ENCODE measurements at regions not wholly inside any gene's neighbourhood (a gene's known extent, or its start where the extent isn't known, plus 50 kb on each side); places are given as distances from the start of the nearest gene placed in this dataset.

DNA sequence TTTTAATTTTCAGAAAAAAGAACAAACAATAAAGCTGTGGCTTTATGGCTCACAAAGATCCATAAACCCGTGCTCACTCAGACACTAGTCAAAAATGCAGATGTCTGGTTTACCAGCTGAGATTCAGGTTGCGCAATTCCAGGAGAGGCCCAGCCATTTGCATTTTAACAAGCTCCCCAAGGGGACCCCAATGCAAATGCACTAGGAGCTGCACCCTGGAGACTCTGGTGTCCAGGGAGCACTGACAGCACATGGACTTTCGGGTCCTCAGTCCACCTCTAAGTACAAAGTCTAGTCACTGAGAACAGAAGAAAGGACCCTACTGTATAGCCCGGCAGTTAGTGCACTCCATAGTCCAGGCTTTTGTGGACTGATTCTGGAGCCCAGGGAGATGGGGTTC, 326.3 kb downstream of the MAF start:
- ATAC-seq (no peak), DNase-seq (no peak)
- H3K4me3 Mint-ChIP-seq = no peak overlapping the region
- peaks cover 54% of the 10 kb centered on the region for H3K27me3 Mint-ChIP-seq
- peaks cover 61% of the 10 kb centered on the region for H3K4me1 Mint-ChIP-seq
- H3K9me3 Mint-ChIP-seq = no peaks in the 10 kb centered on the region
- H3K36me3 Mint-ChIP-seq (ENCODE audit: low read depth) = no peaks in the 10 kb centered on the region
- H3K27ac Mint-ChIP-seq = no peak overlapping the region

GRCh38 chr16:79272141-79272577, 328.4 kb downstream of the MAF start:
- H3K36me3 Mint-ChIP-seq (ENCODE audit: low read depth) = no peaks in the 10 kb centered on the region
- ATAC-seq (peak; percentile 72), DNase-seq (peak; percentile 72)
- H3K27me3 Mint-ChIP-seq = peaks cover 45% of the 10 kb centered on the region
- no peaks in the 10 kb centered on the region for H3K9me3 Mint-ChIP-seq
- peaks cover 64% of the 10 kb centered on the region for H3K4me1 Mint-ChIP-seq
- peak overlapping the region; percentile 86 for H3K27ac Mint-ChIP-seq
- H3K4me3 Mint-ChIP-seq = peak overlapping the region; percentile 60

- H3K4me3 Mint-ChIP-seq = peak overlapping the region; percentile 60
- H3K4me1 Mint-ChIP-seq = peaks cover 69% of the 10 kb centered on the region
- no peak for ATAC-seq
- no peak for DNase-seq
- peak overlapping the region; percentile 86 for H3K27ac Mint-ChIP-seq
- H3K27me3 Mint-ChIP-seq = peaks cover 43% of the 10 kb centered on the region
- no peaks in the 10 kb centered on the region for H3K36me3 Mint-ChIP-seq (ENCODE audit: low read depth)
- H3K9me3 Mint-ChIP-seq = no peaks in the 10 kb centered on the region
Observed at GRCh38 chr16:79271583-79271982, 329.0 kb downstream of the MAF start.

DNA sequence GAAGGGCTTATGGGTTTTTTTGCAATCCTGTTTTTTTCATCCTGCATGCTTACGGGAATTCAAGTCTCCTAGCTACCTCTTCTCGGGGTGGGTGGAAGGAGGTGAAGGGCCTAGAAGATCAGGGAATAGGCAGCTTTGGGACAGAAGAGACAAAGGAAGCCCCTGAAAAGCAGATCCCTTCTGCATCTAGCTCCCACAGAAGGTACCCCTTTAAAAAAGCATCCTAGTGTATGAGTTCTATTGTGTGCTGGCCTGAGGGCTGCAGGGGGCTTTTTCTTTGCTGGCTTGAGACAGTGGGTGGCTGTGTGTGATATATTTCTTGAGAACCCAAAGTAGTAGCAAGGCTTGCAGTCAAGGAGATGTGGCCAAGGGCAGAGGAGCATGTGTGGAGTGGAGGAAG, 330.5 kb downstream of the MAF start:
- Mint-ChIP-seq H3K9me3 (no peaks in the 10 kb centered on the region), H3K27ac (peak overlapping the region; percentile 91), H3K4me3 (peak overlapping the region; percentile 54), H3K4me1 (peaks cover 75% of the 10 kb centered on the region), H3K27me3 (peaks cover 44% of the 10 kb centered on the region), H3K36me3 (ENCODE audit: low read depth) (no peaks in the 10 kb centered on the region)
- DNase-seq = no peak
- ATAC-seq = no peak

- Mint-ChIP-seq H3K4me1 (peaks cover 82% of the 10 kb centered on the region), H3K27ac (peak overlapping the region; percentile 91), H3K9me3 (no peaks in the 10 kb centered on the region), H3K27me3 (peaks cover 43% of the 10 kb centered on the region), H3K36me3 (ENCODE audit: low read depth) (no peaks in the 10 kb centered on the region), H3K4me3 (peak overlapping the region; percentile 54)
- peak; percentile 64 for DNase-seq
- ATAC-seq = peak; percentile 81
Observed at GRCh38 chr16:79269211-79269863, 331.2 kb downstream of the MAF start.

- peak; percentile 37 for ATAC-seq
- H3K36me3 Mint-ChIP-seq (ENCODE audit: low read depth) = no peaks in the 10 kb centered on the region
- H3K27me3 Mint-ChIP-seq = peaks cover 44% of the 10 kb centered on the region
- peaks cover 81% of the 10 kb centered on the region for H3K4me1 Mint-ChIP-seq
- H3K27ac Mint-ChIP-seq = peak overlapping the region; percentile 91
- no peak overlapping the region for H3K4me3 Mint-ChIP-seq
- no peaks in the 10 kb centered on the region for H3K9me3 Mint-ChIP-seq
- DNase-seq = peak; percentile 58
Observed at GRCh38 chr16:79267781-79268180, 332.8 kb downstream of the MAF start.

DNA sequence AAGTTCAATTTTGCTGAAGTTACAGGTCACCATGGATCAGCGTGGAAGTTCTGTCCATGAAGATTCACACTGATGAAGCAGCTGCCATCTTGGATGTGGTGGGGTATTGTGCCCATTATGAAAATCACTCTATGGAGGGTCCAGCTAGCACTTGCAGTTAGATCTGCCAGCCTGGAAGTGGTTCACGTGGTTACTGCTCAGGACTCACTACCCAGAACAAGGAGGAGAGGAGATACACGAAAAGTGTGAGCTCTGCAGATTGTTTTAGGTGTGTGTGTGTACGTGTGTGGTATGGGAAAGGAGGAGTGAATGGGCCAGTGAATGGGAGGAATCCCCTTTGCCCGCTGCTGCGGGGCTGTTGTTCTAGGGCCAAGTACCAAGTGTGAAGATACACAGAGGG, 333.4 kb downstream of the MAF start:
- H3K4me1 Mint-ChIP-seq = peaks cover 77% of the 10 kb centered on the region
- ATAC-seq (no peak), DNase-seq (no peak)
- H3K36me3 Mint-ChIP-seq (ENCODE audit: low read depth) = no peaks in the 10 kb centered on the region
- H3K4me3 Mint-ChIP-seq = no peak overlapping the region
- peaks cover 42% of the 10 kb centered on the region for H3K27me3 Mint-ChIP-seq
- no peaks in the 10 kb centered on the region for H3K9me3 Mint-ChIP-seq
- peak overlapping the region; percentile 1 for H3K27ac Mint-ChIP-seq

DNA sequence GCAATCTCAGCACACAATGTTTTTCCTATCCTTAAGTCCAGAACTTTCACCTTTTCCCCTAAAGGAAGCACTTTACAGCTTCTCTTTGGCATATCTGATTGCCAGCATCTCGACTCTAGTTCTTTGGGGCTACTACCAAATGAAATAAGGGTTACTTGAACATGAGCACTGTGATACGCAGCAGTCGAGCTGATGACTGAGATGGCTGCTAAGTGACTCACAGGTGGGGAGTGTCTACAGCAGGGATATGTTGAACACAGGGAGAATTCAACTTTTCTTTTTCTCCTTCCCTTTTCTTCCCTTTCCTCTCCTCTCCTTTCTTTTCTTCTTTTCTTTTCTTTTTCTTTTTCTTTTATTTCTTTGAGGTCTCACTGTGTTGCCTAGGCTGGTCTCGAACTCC, 334.8 kb downstream of the MAF start:
- H3K27me3 Mint-ChIP-seq = peaks cover 45% of the 10 kb centered on the region
- no peaks in the 10 kb centered on the region for H3K36me3 Mint-ChIP-seq (ENCODE audit: low read depth)
- no peak for ATAC-seq
- peaks cover 63% of the 10 kb centered on the region for H3K4me1 Mint-ChIP-seq
- no peaks in the 10 kb centered on the region for H3K9me3 Mint-ChIP-seq
- H3K27ac Mint-ChIP-seq = no peak overlapping the region
- no peak for DNase-seq
- no peak overlapping the region for H3K4me3 Mint-ChIP-seq

- H3K4me3 Mint-ChIP-seq = no peak overlapping the region
- no peak overlapping the region for H3K27ac Mint-ChIP-seq
- peaks cover 58% of the 10 kb centered on the region for H3K4me1 Mint-ChIP-seq
- H3K27me3 Mint-ChIP-seq = peaks cover 47% of the 10 kb centered on the region
- ATAC-seq (no peak), DNase-seq (no peak)
- no peaks in the 10 kb centered on the region for H3K9me3 Mint-ChIP-seq
- no peaks in the 10 kb centered on the region for H3K36me3 Mint-ChIP-seq (ENCODE audit: low read depth)
Observed at GRCh38 chr16:79265196-79265595, 335.3 kb downstream of the MAF start.

GRCh38 chr16:79264237-79265109, 336.1 kb downstream of the MAF start:
- DNase-seq = no peak
- ATAC-seq = no peak
- no peak overlapping the region for H3K4me3 Mint-ChIP-seq
- peak overlapping the region; percentile 23 for H3K27ac Mint-ChIP-seq
- peaks cover 51% of the 10 kb centered on the region for H3K4me1 Mint-ChIP-seq
- no peaks in the 10 kb centered on the region for H3K9me3 Mint-ChIP-seq
- peaks cover 54% of the 10 kb centered on the region for H3K27me3 Mint-ChIP-seq
- no peaks in the 10 kb centered on the region for H3K36me3 Mint-ChIP-seq (ENCODE audit: low read depth)

DNA sequence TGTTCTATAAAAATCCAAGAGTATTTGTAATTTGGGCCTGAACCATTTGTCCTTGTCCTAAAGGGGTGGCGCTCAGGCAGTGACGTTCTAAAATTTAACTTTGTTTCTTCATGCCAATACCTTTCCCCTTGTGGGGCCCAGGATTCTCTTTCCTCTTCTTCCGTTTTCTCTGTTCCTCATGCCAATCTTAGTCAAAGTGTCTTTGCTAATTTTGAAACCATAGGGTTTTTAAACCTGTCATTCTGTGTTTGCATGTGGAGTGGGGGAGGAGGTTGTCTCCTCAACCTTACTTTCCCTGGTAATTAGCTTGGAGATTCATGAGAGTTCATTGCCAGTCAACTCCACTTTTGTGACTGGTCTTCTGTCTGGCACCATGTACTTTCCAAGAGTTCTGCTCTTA, 337.1 kb downstream of the MAF start:
- H3K36me3 Mint-ChIP-seq (ENCODE audit: low read depth) = no peaks in the 10 kb centered on the region
- H3K9me3 Mint-ChIP-seq = no peaks in the 10 kb centered on the region
- no peak for DNase-seq
- ATAC-seq = no peak
- peaks cover 40% of the 10 kb centered on the region for H3K4me1 Mint-ChIP-seq
- H3K27ac Mint-ChIP-seq = no peak overlapping the region
- no peak overlapping the region for H3K4me3 Mint-ChIP-seq
- H3K27me3 Mint-ChIP-seq = peaks cover 59% of the 10 kb centered on the region
